ENCODE measurements at regions not wholly inside any gene's neighbourhood (a gene's known extent, or its start where the extent isn't known, plus 50 kb on each side); places are given as distances from the start of the nearest gene placed in this dataset.

DNA sequence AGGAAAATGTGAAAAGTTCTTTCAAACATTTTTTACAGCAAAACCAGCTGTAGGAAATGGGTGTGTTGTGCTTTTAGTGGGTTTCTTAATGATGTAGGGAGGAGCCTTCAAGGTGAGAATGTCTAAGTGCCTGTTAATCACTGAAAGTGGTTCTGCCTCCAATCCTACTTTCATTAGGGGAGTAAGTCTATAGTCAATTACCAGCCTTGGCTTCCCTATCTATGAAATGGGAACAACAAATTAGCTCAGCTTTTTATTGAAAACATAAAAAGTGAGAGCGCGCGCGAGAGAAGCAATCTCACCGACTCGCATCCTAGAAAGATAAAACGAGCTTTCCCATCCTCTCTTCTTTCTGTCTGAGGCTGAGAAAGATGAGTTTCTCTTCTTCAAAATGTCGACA lies 140.0 kb upstream of the LHX5 start:
- TF ChIP-seq, protein P1, sequence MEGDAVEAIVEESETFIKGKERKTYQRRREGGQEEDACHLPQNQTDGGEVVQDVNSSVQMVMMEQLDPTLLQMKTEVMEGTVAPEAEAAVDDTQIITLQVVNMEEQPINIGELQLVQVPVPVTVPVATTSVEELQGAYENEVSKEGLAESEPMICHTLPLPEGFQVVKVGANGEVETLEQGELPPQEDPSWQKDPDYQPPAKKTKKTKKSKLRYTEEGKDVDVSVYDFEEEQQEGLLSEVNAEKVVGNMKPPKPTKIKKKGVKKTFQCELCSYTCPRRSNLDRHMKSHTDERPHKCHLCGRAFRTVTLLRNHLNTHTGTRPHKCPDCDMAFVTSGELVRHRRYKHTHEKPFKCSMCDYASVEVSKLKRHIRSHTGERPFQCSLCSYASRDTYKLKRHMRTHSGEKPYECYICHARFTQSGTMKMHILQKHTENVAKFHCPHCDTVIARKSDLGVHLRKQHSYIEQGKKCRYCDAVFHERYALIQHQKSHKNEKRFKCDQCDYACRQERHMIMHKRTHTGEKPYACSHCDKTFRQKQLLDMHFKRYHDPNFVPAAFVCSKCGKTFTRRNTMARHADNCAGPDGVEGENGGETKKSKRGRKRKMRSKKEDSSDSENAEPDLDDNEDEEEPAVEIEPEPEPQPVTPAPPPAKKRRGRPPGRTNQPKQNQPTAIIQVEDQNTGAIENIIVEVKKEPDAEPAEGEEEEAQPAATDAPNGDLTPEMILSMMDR (IDR thresholded peaks at IDR 0.05) = no peak
- TF ChIP-seq POLR2A (IDR thresholded peaks at IDR 0.05) = no peak
- TF ChIP-seq EP300 (IDR thresholded peaks at IDR 0.05) = no peak
